OCI-LY7 (cell line): ENCODE measurements at regions not wholly inside any gene's neighbourhood (a gene's known extent, or its start where the extent isn't known, plus 50 kb on each side); places are given as distances from the start of the nearest gene placed in this dataset.

Experiments
- EZH2phosphoT487 ChIP-seq: fragments of 200-600 bp; sonication (generic); IDR thresholded peaks from 2 replicates; pipeline ENCODE4 v1.6.1; 2018; ENCODE audit warnings: low read depth, borderline replicate concordance, mild to moderate bottlenecking, mixed run types, antibody characterized with exemption, low read length, moderate library complexity, mixed read lengths
- TF ChIP-seq, protein P1 (sequence below): fragments of 200-600 bp; sonication (generic); conservative IDR thresholded peaks from 2 replicates; pipeline ENCODE4 v1.5.1; 2014; ENCODE audit warnings: mild to moderate bottlenecking, antibody characterized with exemption, low read length, moderate library complexity, mixed read lengths

DNA sequence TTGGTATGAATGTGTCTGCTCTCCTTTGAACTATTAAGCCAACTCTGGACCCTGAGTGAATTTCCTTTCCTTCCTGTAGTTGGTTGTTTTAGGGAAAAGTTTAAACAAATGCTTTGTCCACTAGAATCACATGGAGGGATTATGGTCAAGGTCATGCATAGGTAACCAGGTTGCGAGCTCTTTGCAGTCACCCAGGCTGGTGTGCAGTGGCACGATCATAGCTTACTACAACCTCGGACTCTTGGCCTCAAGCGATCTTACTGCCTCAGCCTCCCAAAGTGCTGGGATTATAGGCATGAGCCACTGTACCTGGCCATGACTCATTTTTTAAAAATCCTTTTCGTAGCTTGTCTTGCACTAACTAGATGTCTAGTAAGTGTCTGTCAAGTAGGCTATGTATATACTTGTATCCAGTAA, 88.0 kb upstream of the SOX4 start:
- TF ChIP-seq, protein P1, sequence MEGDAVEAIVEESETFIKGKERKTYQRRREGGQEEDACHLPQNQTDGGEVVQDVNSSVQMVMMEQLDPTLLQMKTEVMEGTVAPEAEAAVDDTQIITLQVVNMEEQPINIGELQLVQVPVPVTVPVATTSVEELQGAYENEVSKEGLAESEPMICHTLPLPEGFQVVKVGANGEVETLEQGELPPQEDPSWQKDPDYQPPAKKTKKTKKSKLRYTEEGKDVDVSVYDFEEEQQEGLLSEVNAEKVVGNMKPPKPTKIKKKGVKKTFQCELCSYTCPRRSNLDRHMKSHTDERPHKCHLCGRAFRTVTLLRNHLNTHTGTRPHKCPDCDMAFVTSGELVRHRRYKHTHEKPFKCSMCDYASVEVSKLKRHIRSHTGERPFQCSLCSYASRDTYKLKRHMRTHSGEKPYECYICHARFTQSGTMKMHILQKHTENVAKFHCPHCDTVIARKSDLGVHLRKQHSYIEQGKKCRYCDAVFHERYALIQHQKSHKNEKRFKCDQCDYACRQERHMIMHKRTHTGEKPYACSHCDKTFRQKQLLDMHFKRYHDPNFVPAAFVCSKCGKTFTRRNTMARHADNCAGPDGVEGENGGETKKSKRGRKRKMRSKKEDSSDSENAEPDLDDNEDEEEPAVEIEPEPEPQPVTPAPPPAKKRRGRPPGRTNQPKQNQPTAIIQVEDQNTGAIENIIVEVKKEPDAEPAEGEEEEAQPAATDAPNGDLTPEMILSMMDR, result no peak
- TF ChIP-seq EZH2phosphoT487, result no peak
